GM19397 (cell line): ENCODE measurements at regions not wholly inside any gene's neighbourhood (a gene's known extent, or its start where the extent isn't known, plus 50 kb on each side); places are given as distances from the start of the nearest gene placed in this dataset.

Experiments used
- ATAC-seq: cut with Tn5 transposase; IDR thresholded peaks from one replicate; pipeline ENCODE4 v1.9.1; 2021; ENCODE audit warnings: mild to moderate bottlenecking, moderate library complexity; ENCODE audit not compliant: unreplicated experiment

DNA sequence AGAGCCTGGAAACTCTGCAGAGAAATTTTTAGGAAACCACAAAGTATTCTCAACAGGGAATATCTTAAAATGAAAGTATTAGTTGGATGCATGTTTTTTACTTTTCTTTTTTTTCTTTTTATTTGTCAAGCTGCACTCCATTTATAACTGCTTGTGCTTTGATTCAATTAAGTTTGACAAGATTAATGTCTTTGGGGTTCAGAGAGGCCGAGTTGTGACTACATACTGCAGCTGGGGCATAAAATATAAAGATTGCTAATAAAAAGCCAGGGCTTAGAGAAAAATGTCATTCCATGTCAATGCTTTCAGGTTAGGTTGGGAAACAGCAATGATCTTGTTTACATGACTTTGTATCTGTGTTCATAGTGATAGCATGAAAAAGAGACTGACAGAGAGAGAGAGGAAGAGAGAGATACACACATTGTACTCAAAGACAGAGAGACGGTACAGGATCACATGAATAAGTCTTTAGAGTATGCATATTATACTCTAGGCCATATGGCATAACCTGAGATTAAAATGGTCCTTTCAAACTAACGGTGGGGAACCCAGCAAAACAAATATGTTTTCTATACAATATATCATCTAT lies 1022.3 kb upstream of the CNTNAP5 start:
- no peak for ATAC-seq

DNA sequence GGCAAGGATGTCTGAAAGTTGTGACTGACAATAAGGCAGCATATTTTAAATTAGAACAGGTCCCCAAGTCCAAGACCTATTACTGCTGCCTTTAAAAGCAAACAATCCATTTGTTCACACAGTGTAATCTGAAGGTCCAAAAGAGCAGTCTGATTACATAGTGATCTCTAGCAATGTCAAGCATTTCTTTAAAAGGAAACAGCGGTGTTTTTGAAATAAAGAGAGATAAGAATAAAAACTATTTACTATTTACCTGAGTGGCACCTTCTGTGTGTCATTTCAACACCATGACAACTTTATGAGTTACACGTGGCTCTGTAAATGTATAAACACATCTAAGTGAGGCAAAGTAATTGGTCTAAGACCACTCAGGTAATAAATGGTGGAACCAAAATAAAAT lies 1009.9 kb upstream of the CNTNAP5 start:
- no peak for ATAC-seq

DNA sequence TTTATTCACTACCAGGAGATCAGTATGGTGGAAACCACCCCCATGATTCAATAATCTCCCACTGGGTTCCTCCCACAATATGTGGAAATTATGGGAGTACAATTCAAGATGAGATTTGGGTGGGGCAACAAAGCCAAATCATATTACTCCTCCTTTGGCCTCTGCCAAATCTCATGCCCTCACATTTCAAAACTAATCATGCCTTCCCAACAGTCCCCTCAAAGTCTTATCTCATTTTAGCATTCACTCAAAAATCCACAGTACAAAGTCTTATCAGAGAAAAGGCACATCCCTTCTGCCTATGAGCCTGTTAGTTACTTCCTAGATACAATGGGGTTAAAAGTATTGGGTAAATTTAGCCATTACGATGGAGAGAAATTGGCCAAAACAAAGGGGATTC lies 989.5 kb upstream of the CNTNAP5 start:
- no peak for ATAC-seq

DNA sequence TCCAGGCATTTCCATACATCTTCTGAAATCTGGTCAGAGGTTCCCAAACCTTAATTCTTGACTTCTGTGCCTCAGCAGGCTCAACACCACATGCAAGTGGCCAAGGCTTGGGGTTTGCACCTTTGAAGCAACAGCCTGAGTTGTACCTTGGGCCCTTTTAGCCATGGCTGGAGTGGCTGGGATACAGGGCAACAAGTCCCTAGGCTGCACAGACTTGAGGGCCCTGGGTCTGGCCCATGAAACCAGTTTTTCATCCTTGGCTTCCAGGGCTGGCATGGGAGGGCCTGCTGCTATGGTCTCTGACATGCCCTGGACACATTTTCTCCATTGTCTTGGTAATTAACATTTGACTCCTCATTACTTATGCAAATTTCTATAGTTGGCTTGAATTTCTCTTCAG lies 988.8 kb upstream of the CNTNAP5 start:
- no peak for ATAC-seq

DNA sequence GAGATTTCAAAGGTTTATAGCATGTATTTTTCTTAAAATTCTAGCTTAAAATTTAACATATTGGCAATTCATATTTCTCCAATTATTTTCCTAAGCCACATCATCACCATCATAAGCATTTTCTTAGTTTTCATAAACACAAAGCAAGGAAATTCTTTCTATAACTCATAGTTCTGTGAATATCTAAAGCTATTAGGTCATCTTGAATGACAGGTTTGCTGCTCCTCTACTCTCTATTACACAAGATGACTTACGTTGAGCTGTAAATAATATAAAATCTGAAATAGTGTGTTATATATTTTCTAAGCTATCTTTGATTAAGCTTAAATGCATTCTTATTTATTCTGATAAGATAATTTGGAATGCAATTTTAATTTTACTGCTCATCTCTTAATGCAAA lies 984.6 kb upstream of the CNTNAP5 start:
- ATAC-seq = no peak

DNA sequence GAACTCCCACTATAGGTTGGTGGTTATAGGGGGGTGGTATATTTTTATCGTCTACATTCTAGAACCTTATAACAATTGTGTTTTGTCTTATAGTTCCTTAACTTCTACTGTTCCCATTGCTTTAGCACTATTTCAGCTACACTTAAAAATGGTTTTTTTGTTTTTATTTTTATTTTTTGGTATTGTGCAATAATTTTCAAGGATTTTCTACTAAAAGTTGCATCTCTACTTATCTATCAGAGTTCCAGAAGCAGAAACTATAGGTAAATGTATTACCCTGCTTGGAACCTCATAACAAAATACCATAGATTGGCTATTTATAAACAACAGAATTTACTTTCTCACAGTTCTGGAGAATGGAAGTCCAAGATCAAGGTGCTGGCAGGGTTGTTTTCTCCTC lies 981.6 kb upstream of the CNTNAP5 start:
- ATAC-seq = no peak

DNA sequence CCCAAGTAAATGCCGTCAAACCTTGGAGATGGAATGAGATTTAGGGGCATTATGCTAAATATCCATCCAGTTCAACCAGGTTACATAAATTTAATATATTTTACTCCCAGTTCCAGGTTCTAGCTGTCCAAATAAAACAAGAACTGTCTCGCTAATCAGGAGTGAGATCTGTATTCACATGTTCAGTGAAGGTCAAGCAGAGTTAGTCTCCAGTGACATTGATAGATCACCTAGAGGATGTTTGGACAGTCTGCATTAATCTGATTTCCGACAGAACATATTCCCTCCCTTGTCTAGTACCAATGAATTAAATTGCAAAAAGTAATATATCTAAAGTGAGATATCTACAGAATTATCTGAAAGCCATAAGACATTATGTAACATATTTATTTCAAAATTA lies 979.4 kb upstream of the CNTNAP5 start:
- no peak for ATAC-seq

DNA sequence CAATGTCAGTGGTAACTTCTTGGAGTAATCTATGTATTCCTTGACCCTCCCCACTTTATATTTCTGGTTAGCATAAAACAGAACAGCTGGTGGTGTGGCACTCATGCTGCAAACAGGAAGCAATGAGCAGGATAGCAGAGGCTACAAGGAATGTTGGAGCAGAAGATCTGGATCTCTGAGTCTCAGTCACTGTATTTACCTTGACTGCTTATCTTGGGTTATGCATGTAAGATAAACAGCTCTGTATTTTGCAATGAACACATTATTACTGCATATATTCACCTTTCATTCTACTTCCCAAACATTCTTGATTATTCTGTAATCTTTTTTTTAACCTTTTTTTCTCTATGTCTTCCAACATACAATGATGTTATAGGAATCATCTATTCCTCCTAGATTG lies 977.9 kb upstream of the CNTNAP5 start:
- no peak for ATAC-seq

DNA sequence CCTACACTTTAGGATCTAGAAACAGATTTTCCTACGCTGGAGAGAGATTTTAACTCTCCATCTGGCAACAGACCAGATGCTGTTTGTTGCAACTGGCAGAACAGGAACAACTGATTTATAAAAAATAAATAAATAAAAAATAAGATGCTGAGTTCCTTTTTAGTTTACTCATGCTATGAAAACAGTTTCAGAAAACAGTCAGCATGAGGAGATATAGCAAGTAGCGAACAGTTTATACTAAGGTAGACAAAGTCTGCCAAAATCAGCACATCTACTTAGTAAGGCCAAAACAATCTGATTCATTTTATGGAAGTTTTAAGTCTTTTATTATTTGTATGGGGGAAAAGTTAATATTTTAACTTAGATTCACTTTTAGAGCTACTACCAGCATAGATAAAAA lies 974.0 kb upstream of the CNTNAP5 start:
- no peak for ATAC-seq

DNA sequence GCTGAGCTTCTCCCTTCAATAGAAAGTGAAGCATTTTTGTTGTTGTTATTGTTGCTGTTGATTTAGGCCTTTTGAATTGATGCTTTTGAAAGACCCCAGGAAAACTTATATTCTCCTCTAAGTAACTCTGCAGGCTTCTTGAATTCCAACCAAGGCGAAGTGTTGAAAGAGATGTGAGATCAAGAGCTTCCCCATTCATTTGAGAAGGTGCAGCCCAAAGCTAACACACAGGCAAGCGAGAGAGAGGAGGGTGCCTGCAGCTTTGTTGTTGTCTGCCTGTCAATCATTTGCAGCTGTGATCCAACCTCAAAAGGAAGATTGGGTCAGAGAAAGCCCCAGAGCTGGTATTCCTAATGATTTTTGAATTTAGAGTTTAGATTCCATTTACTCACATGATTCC lies 963.6 kb upstream of the CNTNAP5 start:
- no peak for ATAC-seq

DNA sequence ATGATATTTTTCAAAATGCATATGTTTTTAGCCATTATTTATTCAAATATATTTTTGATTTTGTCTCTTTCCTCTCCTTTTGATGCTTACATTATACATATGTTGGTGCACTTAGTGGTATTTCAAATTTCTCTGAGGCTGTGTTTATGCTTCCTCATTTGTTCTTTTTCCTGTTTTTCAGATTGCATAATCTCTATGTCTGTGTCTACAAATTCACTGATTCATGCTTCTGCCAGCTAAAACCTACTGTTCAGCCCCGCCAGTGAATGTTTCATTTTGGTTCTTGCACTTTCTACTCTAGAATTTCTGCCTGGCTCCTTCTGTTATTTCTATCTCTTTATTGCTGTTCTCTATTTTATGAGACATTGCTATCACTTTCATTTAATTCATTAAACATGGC lies 951.7 kb upstream of the CNTNAP5 start:
- no peak for ATAC-seq

DNA sequence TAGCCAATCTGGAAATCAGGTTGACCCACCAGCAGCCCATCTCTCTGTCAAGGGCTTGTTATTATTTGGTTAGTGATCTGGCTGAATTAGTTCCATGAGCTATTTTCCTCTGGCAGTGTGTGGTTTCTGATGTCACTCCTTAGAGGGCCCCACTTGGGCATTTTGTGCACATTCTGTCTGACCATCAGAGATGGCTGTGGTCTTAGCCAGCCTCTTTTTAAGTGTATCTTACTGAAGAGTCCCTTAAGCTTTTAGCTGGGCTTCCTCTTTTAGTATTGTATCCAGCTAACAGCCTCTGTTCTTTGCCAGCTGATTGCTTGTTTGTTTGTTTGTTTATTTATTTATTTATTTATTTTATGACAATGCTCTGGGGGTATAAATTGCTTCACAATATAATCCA lies 951.1 kb upstream of the CNTNAP5 start:
- no peak for ATAC-seq

DNA sequence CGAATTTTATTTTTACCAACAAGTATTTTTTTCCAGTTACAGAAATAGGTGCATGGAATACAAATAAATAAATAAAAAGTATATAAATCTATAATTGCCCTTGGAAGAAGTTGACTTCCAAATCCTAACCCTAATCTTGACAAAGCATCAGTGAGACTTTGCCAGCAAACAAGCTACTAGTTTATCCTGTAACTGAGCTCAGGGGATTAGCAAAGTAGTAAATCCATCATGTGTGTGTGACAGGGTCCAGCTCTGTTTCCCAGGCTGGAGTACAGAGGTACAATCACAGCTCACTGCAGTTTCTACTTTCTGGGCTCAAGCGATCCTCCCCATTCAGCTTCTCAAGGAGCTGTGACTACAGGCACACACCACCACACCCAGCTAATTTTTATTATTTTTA lies 948.0 kb upstream of the CNTNAP5 start:
- ATAC-seq = no peak

DNA sequence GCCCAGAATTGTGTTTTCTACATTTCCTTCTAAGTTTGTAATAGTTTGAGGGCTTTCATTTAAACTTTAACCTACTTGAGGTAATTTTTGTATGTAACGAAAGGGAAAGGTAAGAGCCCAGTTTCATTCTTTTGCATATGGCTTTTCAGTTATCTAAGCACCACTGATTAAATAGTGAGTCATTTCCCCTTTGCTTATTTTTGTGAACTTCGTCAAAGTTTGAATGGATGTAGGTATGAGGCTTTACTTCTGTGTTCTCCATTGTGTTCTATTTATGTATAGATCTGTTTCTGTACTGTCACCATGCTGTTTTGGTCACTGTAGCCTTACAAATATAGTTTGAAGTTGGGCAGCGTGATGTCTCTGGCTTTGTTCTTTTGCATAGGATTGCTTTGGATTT lies 944.8 kb upstream of the CNTNAP5 start:
- ATAC-seq = no peak

DNA sequence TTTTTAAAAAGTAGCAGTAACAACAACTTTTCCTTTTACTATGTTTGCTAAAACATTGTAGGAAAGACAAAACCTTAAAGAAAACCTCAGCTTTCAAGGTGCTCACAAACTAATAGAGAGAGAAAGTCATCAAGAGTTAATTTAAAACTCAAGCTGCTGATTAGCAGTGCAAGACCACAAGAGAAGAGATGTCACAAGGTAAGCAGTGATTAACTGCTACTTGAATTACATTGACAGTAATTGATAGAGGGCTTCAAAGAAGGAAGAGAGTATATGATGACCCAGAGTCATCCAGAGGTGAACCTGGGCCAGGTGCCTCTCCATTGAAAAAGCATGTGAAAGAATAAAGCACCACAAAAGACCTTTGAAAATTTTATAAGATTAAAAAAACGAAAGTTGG lies 939.6 kb upstream of the CNTNAP5 start:
- ATAC-seq = no peak

DNA sequence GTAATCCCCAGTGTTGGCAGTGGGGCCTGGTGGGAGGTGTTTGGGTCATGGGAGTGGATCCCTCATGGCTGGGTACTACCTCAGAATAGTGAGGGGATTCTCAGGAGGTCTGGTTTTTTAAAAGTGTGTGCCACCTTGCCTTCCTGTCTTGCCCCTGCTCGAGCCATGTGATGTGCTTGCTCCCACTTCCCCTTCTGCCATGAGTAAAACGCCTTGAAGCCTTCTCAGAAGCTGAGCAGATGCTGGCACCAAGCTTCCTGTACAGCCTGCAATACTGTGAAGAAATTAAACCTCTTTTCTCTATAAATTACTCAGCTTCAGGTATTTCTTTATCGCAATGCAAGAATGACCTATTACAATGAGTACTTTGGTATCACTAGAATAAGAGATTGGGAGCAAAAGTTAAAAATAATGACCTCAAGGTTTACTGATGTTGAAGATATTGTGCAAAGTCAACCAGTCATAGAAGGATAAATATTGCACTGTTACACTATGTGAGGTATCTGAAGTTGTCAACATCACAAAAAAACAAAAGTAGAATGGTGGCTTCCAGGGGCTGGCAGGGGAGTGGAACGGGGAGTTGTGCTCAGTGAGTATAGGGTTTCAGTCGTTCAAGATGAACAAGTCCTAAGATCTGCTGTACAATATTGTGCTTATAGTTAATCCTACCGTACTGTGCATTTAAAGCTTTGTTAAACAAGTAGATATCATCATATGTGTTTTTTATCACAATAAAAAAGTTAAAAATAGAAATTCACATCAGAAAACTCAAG lies 938.3 kb upstream of the CNTNAP5 start:
- ATAC-seq = no peak

DNA sequence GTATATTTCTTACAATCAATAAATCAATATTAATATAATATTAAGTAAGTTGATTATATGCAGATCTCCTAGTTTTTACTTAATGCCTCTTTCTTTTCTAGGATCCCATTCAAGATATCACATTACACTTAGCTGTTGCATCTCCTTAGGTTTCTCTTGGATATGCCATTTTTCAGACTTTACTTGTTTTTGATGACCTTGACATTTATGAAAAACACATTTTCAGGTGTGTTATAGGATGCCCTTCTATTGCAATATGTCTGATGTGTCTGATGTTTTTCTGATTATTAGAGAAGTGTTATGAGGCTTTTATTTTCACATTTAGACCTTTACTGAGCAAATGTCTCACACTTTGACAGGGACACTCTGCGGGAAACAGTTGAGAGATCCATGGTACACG lies 933.6 kb upstream of the CNTNAP5 start:
- no peak for ATAC-seq

DNA sequence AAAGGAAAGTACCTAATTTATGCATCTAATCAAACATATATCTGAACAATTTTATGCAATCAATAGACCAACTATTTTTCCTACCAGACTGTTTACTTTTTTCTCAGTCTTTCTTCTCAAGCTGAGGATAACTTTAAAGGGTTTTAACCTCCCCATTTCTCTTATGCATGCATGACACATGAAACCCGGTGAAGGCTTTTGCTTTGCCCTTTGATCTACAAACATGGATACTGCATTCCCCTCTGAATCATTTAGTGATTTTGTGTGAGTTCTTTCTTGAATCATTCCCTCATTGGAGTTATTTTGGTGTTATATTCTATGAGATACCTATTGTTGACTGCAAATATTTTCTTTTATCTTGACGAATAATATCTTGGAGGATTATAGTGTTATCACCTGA lies 931.9 kb upstream of the CNTNAP5 start:
- no peak for ATAC-seq

DNA sequence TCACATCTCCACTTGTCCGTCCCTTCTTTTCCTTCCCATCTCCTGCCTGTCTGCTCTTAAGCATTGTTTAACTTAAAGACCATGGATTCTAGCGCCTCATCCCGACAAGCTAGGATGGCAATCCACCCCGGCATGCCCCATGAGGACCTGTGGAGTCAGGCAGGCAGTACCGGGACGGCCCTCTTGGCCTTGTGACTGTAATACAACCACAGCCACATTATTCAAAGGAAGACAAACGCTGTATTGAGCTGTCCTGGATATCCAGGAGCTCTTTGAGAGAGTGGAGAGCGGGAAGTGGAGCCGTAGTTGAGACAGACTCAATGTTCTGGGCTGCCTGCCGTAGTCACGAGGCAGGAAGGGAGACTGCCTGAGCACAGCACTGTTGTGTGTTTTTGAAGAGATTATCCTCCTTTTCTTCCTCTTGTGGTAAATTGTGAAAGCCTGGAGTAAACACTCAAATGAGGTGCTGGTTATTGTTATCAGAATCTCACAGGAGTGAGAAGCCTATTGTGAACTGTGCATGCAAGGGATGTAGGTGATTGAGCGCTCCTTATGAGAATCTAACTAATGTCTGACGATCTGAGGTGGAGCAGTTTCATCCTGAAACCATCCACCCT lies 929.8 kb upstream of the CNTNAP5 start:
- ATAC-seq = no peak

DNA sequence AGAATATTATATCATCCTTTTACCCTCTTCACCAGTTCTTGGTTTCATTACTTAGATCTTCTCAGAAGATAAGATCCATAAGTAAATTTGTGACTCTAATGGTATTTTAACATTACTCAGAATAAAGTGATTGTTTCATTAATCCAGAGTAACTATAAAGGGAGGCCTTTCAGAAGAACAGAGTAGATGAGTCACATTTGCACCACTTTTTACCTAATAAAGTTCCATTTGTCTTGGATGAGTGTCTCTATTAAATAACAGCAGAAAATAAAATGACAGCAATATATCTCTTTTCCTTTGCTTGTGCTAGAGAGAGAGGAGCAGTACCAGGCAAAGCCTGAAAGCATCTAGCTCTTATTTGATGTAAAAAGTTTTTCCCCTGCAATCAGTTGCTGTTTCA lies 926.5 kb upstream of the CNTNAP5 start:
- no peak for ATAC-seq

DNA sequence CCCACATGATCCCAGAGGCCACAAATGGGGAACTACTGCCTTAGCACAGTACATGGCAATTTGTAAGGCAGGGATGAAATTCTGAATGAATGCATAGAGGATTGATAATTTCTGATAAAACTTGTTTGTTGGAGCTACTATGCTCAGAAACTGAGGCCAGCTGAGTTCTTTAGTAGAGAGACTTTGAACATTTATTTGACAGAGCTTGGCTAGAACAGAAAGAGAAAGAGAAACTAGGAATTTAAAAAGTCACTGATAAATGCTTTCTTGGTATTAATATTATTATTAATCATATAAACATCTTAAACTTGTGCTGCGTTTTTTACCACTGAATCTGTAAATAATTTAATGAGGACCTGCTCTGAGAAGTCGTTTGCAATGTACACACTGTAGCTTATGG lies 923.7 kb upstream of the CNTNAP5 start:
- no peak for ATAC-seq

DNA sequence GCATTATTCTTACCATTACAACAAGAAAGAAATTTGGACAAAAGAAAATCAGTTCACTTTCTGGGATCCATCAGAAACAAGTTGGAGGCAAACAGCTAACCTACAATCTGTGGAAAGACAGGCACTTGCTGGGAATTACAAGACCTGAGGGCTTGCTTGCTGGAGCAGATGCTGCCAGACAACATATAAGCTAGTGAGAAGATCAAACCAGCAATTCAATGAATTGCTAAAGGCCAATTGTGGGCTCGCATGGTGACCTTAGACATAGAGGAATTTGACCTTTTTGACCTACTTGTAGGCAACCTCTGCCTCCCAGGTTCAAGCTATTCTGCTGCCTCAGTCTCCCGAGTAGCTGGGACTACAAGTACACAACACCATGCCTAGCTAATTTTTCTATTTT lies 921.2 kb upstream of the CNTNAP5 start:
- ATAC-seq = no peak

DNA sequence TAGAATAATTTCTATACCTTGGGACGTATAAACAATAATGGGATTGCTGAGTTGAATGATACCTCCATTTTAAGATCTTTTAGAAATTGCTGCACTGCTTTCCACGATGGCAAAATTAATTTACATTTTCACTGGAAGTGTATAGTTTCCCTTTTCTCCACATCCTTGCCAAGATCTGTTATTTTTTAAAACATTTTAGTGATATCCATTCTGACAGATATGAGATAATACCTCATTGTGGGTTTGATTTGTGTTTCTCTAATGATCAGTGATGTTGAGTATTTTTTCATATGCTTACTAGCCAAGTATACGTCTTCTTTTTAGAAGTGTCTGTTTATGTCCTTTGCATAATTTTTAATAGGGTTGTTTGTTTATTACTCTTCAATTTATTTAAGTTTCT lies 908.5 kb upstream of the CNTNAP5 start:
- no peak for ATAC-seq
